GM12873 (cell line): ENCODE measurements at regions not wholly inside any gene's neighbourhood (a gene's known extent, or its start where the extent isn't known, plus 50 kb on each side); places are given as distances from the start of the nearest gene placed in this dataset.

Experiments
- CTCF ChIP-seq: IDR thresholded peaks from 2 replicates; pipeline ENCODE4 v1.5.1; 2012; ENCODE audit warnings: low read depth, mild to moderate bottlenecking, moderate library complexity, low read length, control low read depth; ENCODE audit not compliant: insufficient read depth; ENCODE audit errors: missing control alignments

GRCh38 chr16:31700200-31700529 lies 172.5 kb downstream of the AHSP start:
- TF ChIP-seq CTCF: no peak

GRCh38 chr16:31700530-31701388 lies 172.8 kb upstream of the ZNF267 start:
- peak; percentile 12 for TF ChIP-seq CTCF

GRCh38 chr16:31701734-31702133 lies 171.9 kb upstream of the ZNF267 start:
- no peak for TF ChIP-seq CTCF

GRCh38 chr16:31702796-31703195 lies 170.8 kb upstream of the ZNF267 start:
- TF ChIP-seq CTCF: no peak

- TF ChIP-seq CTCF: no peak
Measured at GRCh38 chr16:31703526-31704128, 170.0 kb upstream of the ZNF267 start.

GRCh38 chr16:31704138-31704537 lies 169.5 kb upstream of the ZNF267 start:
- TF ChIP-seq CTCF: no peak

- TF ChIP-seq CTCF: no peak
Measured at GRCh38 chr16:31705371-31705770, 168.2 kb upstream of the ZNF267 start.
